AG04450 (cell line): ENCODE measurements at regions not wholly inside any gene's neighbourhood (a gene's known extent, or its start where the extent isn't known, plus 50 kb on each side); places are given as distances from the start of the nearest gene placed in this dataset.

Source experiments
- CTCF ChIA-PET: fragments of 300-600, 350-600 bp; formaldehyde crosslinking; extraction: SDS; loops from one replicate; lab custom pipeline; 2022; ENCODE audit warnings: antibody characterized with exemption, inconsistent platforms; lab: Charles Lee
- POLR2A ChIA-PET: fragments of 350-600 bp; formaldehyde crosslinking; extraction: SDS; loops from one replicate; lab custom pipeline; 2021; ENCODE audit warnings: antibody characterized with exemption, inconsistent platforms; lab: Yijun Ruan, JAX
- DNase-seq: peaks from one replicate; pipeline ENCODE4 v3.0.0-alpha.2; 2011; ENCODE audit warnings: low read depth, low spot score
- H3K27ac ChIP-seq: one replicate; pipeline ENCODE4 v1.5.1; 2012; ENCODE audit warnings: low read depth, low read length, control low read depth
- H3K27me3 ChIP-seq: one replicate; pipeline ENCODE4 v1.6.0; 2012; ENCODE audit warnings: low read length; ENCODE audit not compliant: control insufficient read depth, insufficient read depth
- H3K4me3 ChIP-seq: 2 replicates; pipeline ENCODE4 v1.5.1; 2011; ENCODE audit warnings: mild to moderate bottlenecking, low read depth, low read length, control low read depth
- H3K9me3 ChIP-seq: 2 replicates; pipeline ENCODE4 v1.5.1; 2012; ENCODE audit warnings: low read length; ENCODE audit not compliant: control insufficient read depth, insufficient read depth
- TF ChIP-seq, protein P1 (sequence below): IDR thresholded peaks from 2 replicates; pipeline ENCODE4 v1.5.1; 2011; ENCODE audit warnings: low read depth, low read length, control low read depth, inconsistent platforms

DNA sequence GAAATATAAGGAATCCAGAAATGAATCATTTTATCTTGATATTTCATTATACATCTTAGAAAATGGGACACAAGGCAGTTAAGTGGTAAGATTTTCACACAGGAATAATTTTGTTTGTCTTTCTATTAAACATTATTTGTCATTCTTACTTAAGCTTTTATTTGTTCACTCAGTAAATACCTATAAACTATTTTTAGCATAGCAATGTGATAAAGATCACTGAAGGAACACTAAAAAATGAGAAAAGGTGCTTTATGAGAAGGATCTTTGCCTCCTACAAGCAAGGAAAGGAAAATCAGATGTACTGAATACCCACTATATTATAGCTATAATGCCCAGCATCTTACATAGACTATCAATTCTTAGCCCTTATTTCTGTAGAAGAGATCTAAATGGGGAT is 176.2 kb upstream of the NYAP2 start:
- ChIA-PET POLR2A (no interaction called here), CTCF (no interaction called here)
- DNase-seq = no peak
- Histone ChIP-seq H3K9me3 (no peaks in the 10 kb centered on the region), H3K27ac (no peak overlapping the region), H3K4me3 (no peak overlapping the region), H3K27me3 (no peaks in the 10 kb centered on the region)
- TF ChIP-seq, protein P1, sequence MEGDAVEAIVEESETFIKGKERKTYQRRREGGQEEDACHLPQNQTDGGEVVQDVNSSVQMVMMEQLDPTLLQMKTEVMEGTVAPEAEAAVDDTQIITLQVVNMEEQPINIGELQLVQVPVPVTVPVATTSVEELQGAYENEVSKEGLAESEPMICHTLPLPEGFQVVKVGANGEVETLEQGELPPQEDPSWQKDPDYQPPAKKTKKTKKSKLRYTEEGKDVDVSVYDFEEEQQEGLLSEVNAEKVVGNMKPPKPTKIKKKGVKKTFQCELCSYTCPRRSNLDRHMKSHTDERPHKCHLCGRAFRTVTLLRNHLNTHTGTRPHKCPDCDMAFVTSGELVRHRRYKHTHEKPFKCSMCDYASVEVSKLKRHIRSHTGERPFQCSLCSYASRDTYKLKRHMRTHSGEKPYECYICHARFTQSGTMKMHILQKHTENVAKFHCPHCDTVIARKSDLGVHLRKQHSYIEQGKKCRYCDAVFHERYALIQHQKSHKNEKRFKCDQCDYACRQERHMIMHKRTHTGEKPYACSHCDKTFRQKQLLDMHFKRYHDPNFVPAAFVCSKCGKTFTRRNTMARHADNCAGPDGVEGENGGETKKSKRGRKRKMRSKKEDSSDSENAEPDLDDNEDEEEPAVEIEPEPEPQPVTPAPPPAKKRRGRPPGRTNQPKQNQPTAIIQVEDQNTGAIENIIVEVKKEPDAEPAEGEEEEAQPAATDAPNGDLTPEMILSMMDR = no peak

DNA sequence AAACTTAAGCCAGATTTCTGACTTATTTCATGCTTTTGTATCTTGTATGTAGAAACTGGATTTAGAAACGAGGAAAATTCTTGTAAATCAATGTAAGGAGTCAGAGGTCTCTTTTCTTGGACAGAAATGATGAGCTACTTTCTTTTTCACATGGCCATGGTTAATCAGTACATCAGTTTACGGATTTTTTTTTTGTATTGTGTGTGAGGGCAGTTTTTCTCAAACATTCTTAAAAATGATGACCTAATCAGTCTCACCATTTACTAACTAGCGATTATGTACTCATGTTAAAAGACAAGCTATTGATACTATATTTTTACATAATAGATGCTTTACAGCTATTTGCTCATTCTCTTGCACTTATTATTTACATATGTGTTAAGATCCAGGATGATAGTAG is 165.2 kb upstream of the DOCK10 start:
- CTCF ChIA-PET = interaction anchor here (0.7 kb wide), 2 partner anchors 10 to 48 kb away, joined by 3 to 5 read pairs; no protein-coding TSS in a partner anchor
- no peak for DNase-seq
- no peak overlapping the region for H3K4me3 ChIP-seq
- TF ChIP-seq, protein P1 = no peak
- POLR2A ChIA-PET = no interaction called here
- no peaks in the 10 kb centered on the region for H3K9me3 ChIP-seq
- H3K27me3 ChIP-seq = no peaks in the 10 kb centered on the region
- H3K27ac ChIP-seq = no peak overlapping the region

DNA sequence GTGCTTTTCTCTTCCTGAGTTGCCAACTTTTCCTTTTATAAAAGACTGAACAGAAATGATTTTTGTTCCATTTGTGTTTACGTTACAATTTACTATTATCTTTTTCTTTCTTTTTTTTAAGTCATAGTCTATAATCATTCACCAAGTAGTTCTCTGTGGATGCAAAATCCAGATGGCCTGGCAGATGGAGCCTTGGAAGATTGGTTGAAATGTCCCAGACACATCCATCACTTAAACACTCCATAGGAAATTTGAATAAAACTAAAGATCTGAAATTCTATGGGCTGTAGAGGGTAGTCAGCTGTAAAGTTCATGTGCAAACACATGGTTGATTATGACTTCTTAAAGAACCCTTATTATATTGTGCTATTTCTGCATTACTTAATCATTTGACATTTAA is 164.8 kb upstream of the DOCK10 start:
- Histone ChIP-seq H3K9me3 (no peaks in the 10 kb centered on the region), H3K27ac (no peak overlapping the region), H3K4me3 (no peak overlapping the region), H3K27me3 (no peaks in the 10 kb centered on the region)
- CTCF ChIA-PET = interaction anchor here (0.7 kb wide), 1 partner anchor 11 kb away, joined by 3 read pairs; no protein-coding TSS in a partner anchor
- DNase-seq = no peak
- POLR2A ChIA-PET = no interaction called here
- TF ChIP-seq, protein P1 = no peak

DNA sequence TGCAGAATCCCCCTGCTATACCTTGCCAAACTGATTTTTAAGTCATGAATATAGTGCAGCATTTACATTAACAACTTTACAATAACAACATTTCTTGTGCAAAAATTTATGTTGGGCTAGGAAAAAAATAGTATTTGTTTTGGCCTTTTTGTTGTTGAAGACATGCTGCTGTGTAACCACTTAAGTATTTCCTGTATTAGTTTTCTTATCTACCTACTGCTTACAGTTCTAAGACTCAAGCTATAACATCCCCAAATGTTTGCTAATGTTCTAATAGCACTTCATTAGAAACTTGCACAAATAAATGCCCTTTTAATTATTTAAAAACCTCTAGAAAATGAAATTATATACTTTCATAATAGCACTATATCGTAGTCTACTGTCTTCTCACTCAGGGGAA is 154.3 kb upstream of the DOCK10 start:
- H3K4me3 ChIP-seq = no peak overlapping the region
- POLR2A ChIA-PET = no interaction called here
- CTCF ChIA-PET = no interaction called here
- no peaks in the 10 kb centered on the region for H3K27me3 ChIP-seq
- H3K9me3 ChIP-seq = no peaks in the 10 kb centered on the region
- H3K27ac ChIP-seq = no peak overlapping the region
- no peak for DNase-seq
- TF ChIP-seq, protein P1 = no peak

DNA sequence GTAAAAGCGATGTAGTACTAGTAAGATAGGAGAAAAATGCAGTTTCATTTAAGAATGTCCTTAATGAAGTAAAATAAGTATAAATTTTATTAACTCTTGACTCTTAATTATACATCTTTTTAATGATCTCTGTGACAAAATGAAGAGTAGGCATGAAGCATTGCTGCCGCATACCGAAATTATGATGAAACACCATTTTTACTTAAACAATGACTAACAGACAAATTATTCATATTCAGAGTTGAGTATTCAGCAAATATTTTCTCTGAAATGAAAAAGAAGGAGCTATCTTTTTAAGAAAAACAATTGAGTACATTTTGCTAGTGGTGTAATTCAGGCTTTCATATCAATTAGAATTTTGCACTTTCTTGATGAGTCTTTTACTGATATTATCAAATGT is 150.6 kb upstream of the DOCK10 start:
- Histone ChIP-seq H3K27me3 (no peaks in the 10 kb centered on the region), H3K4me3 (no peak overlapping the region), H3K9me3 (no peaks in the 10 kb centered on the region), H3K27ac (no peak overlapping the region)
- CTCF ChIA-PET = no interaction called here
- POLR2A ChIA-PET = no interaction called here
- DNase-seq = no peak
- TF ChIP-seq, protein P1 = no peak
